H9 (cell line): ENCODE measurements at regions not wholly inside any gene's neighbourhood (a gene's known extent, or its start where the extent isn't known, plus 50 kb on each side); places are given as distances from the start of the nearest gene placed in this dataset.

Experiments used
- DNase-seq: peaks from one replicate; pipeline ENCODE4 v3.0.0-alpha.2; 2017
- H2AFZ ChIP-seq: one replicate; pipeline ENCODE4 v1.6.1; 2013; ENCODE audit warnings: mild to moderate bottlenecking, low read length, control low read depth, moderate library complexity
- H2AK5ac ChIP-seq: 2 replicates; pipeline ENCODE4 v1.6.1; 2013; ENCODE audit warnings: low read length, control low read depth, mixed read lengths; ENCODE audit not compliant: insufficient read length
- H2BK120ac ChIP-seq: one replicate; pipeline ENCODE4 v1.6.1; 2013; ENCODE audit warnings: low read depth, mild to moderate bottlenecking, low read length, control low read depth, inconsistent platforms; ENCODE audit not compliant: poor library complexity, severe bottlenecking
- H2BK12ac ChIP-seq: 2 replicates; pipeline ENCODE4 v1.6.1; 2013; ENCODE audit warnings: low read length, control low read depth, mixed read lengths, low read depth; ENCODE audit not compliant: insufficient read length
- H2BK15ac ChIP-seq: 2 replicates; pipeline ENCODE4 v1.6.1; 2013; ENCODE audit warnings: low read depth, low read length, control low read depth
- H2BK20ac ChIP-seq: one replicate; pipeline ENCODE4 v1.6.1; 2013; ENCODE audit warnings: low read depth, mild to moderate bottlenecking, low read length, control low read depth, inconsistent platforms; ENCODE audit not compliant: poor library complexity, severe bottlenecking
- H2BK5ac ChIP-seq: 2 replicates; pipeline ENCODE4 v1.6.1; 2013; ENCODE audit warnings: low read length, control low read depth, mixed read lengths; ENCODE audit not compliant: insufficient read length
- H3K14ac ChIP-seq: 2 replicates; pipeline ENCODE4 v1.6.1; 2013; ENCODE audit warnings: low read length, control low read depth; ENCODE audit not compliant: insufficient read depth
- H3K18ac ChIP-seq: 2 replicates; pipeline ENCODE4 v1.6.1; 2013; ENCODE audit warnings: low read depth, mild to moderate bottlenecking, mixed read lengths, low read length, control low read depth; ENCODE audit not compliant: insufficient read length
- H3K23ac ChIP-seq: 2 replicates; pipeline ENCODE4 v1.6.1; 2013; ENCODE audit warnings: low read length, control low read depth, mixed read lengths, low read depth; ENCODE audit not compliant: insufficient read length
- H3K23me2 ChIP-seq: 2 replicates; pipeline ENCODE4 v1.6.1; 2013; ENCODE audit warnings: low read depth, mild to moderate bottlenecking, mixed read lengths, low read length, control low read depth; ENCODE audit not compliant: insufficient read length, poor library complexity, severe bottlenecking
- H3K27ac ChIP-seq: 2 replicates; pipeline ENCODE4 v1.5.1; 2013; ENCODE audit warnings: low read length, control low read depth, mixed read lengths, low read depth; ENCODE audit not compliant: insufficient read length
- H3K27me3 ChIP-seq: 2 replicates; pipeline ENCODE4 v1.6.1; 2013; ENCODE audit warnings: low read length, control low read depth, inconsistent platforms; ENCODE audit not compliant: insufficient read depth
- H3K4ac ChIP-seq: 2 replicates; pipeline ENCODE4 v1.6.1; 2013; ENCODE audit warnings: low read depth, mild to moderate bottlenecking, control low read depth, inconsistent platforms, low read length, moderate library complexity
- H3K4me1 ChIP-seq: 2 replicates; pipeline ENCODE4 v1.6.1; 2013; ENCODE audit warnings: low read length, control low read depth, inconsistent platforms; ENCODE audit not compliant: insufficient read depth
- H3K4me2 ChIP-seq: 2 replicates; pipeline ENCODE4 v1.6.1; 2013; ENCODE audit warnings: low read length, control low read depth, mixed read lengths; ENCODE audit not compliant: insufficient read length, insufficient read depth
- H3K56ac ChIP-seq: 2 replicates; pipeline ENCODE4 v1.6.1; 2013; ENCODE audit warnings: low read depth, mild to moderate bottlenecking, mixed read lengths, low read length, control low read depth; ENCODE audit not compliant: insufficient read length
- H3K79me1 ChIP-seq: 2 replicates; pipeline ENCODE4 v1.6.1; 2013; ENCODE audit warnings: low read depth, mild to moderate bottlenecking, moderate library complexity, low read length, control low read depth, inconsistent platforms; ENCODE audit not compliant: insufficient read depth, poor library complexity, severe bottlenecking
- H3K79me2 ChIP-seq: 2 replicates; pipeline ENCODE4 v1.6.1; 2013; ENCODE audit warnings: low read length, control low read depth, inconsistent platforms; ENCODE audit not compliant: insufficient read depth
- H3K9ac ChIP-seq: 2 replicates; pipeline ENCODE4 v1.6.1; 2013; ENCODE audit warnings: low read length, control low read depth, mixed read lengths; ENCODE audit not compliant: insufficient read length; ENCODE audit errors: extremely low read depth
- H3K9me3 ChIP-seq: one replicate; pipeline ENCODE4 v1.6.1; 2013; ENCODE audit warnings: low read depth, low read length, inconsistent platforms; ENCODE audit not compliant: control insufficient read depth
- H3T11ph ChIP-seq: one replicate; pipeline ENCODE4 v1.6.1; 2013; ENCODE audit warnings: mild to moderate bottlenecking, low read length, control low read depth, inconsistent platforms
- H4K20me1 ChIP-seq: one replicate; pipeline ENCODE4 v1.6.1; 2013; ENCODE audit not compliant: control insufficient read depth, insufficient read length, insufficient read depth
- H4K5ac ChIP-seq: 2 replicates; pipeline ENCODE4 v1.6.1; 2013; ENCODE audit warnings: low read depth, mild to moderate bottlenecking, mixed read lengths, low read length, control low read depth; ENCODE audit not compliant: insufficient read length
- H4K8ac ChIP-seq: replicated peaks from 2 replicates; pipeline ENCODE4 v1.6.1; 2013; ENCODE audit warnings: low read length, control low read depth, mixed read lengths, low read depth; ENCODE audit not compliant: insufficient read length
- H4K91ac ChIP-seq: 2 replicates; pipeline ENCODE4 v1.6.1; 2013; ENCODE audit warnings: low read depth, mild to moderate bottlenecking, moderate library complexity, mixed read lengths, low read length, control low read depth; ENCODE audit not compliant: insufficient read length
- H3K27ac Mint-ChIP-seq, 3 experiments: 2 replicates in 2 of 3; 3 replicates in 1 of 3; pipeline ENCODE4 v1.8.0; 2020 to 2021; ENCODE audit warnings: mixed read lengths in 3 of 3, mild to moderate bottlenecking in 1 of 3, moderate library complexity in 1 of 3
- H3K27me3 Mint-ChIP-seq: 2 replicates; pipeline ENCODE4 v1.8.0; 2021; ENCODE audit warnings: low read depth, mild to moderate bottlenecking, moderate library complexity, mixed read lengths
- H3K36me3 Mint-ChIP-seq, 3 experiments: 2 replicates in 2 of 3; 3 replicates in 1 of 3; pipeline ENCODE4 v1.8.0; 2020 to 2021; ENCODE audit warnings: low read depth in 3 of 3, mixed read lengths in 3 of 3; ENCODE audit not compliant: insufficient read depth in 1 of 3
- H3K4me1 Mint-ChIP-seq, 2 experiments: 2 replicates each; pipeline ENCODE4 v1.8.0; 2020; ENCODE audit warnings: mixed read lengths in 2 of 2
- H3K4me3 Mint-ChIP-seq, 2 experiments: 2 replicates in 1 of 2; 3 replicates in 1 of 2; pipeline ENCODE4 v1.8.0; 2020 to 2021; ENCODE audit warnings: mild to moderate bottlenecking in 2 of 2, mixed read lengths in 2 of 2, moderate library complexity in 1 of 2
- H3K9me3 Mint-ChIP-seq, 2 experiments: 2 replicates in 1 of 2; 3 replicates in 1 of 2; pipeline ENCODE4 v1.8.0; 2020; ENCODE audit warnings: mild to moderate bottlenecking in 2 of 2, mixed read lengths in 2 of 2, moderate library complexity in 1 of 2
- CTCF ChIP-seq: fragments of 200-600 bp; sonication (generic); conservative IDR thresholded peaks from 3 replicates; pipeline ENCODE4 v1.8.0; 2021; ENCODE audit warnings: antibody characterized with exemption, mild to moderate bottlenecking
- WGBS: extraction: QIAGEN DNeasy Blood & Tissue Kit; methylation state at CpG from one replicate; pipeline ENCODE4 v1.1.7; 2013; ENCODE audit warnings: missing lambda C conversion rate, low lambda C conversion rate, mixed read lengths; ENCODE audit not compliant: insufficient read length; ENCODE audit errors: extremely low coverage; 5-methylcytosine and 5-hydroxymethylcytosine counted together

DNA sequence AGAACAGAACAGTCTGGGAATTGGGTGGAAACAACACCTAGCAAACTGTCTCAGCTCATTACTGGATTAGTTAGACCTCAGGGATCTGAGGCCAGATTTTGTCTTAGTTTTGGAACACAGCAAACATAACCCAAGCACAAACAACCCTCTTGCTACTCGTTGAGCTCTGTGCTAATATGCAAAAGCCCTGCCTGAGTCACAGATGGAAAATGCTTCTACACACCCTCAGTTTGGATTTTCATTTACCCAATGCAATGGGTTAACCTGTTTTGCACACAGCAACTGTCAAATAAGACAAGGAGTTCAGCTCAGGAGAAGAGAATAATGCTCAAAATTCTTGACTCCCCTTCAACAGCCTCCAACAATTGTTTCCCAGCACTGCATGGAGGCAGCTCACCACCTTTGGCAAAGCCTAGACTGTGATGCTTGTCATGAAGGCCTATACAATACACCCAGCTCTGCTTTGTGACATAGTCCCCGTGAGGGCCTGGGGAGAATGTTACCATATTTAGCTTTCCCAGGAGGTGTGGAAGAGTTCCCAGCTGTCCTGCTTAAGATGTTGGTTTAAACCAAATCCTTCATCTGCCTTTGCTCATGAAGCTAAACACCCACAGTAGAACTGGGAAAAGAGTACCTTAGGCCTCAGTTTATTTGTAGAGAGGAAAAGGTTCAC lies 68.9 kb upstream of the MNS1 start:
- no peaks in the 10 kb centered on the region; the same call in 1 of the 2 replicates for H3K27me3 Mint-ChIP-seq
- Histone ChIP-seq H4K5ac (no peak overlapping the region), H3K27ac (no peak overlapping the region)

More for the DNA sequence above, 68.9 kb upstream of the MNS1 start:
- no peak overlapping the region for H3K18ac ChIP-seq
- H4K20me1 ChIP-seq: no peaks in the 10 kb centered on the region
- H3K23ac ChIP-seq: no peak overlapping the region
- H3K4me2 ChIP-seq: no peak overlapping the region
- H3K9me3 ChIP-seq: no peaks in the 10 kb centered on the region
- H2BK120ac ChIP-seq: no peak overlapping the region
- no peaks in the 10 kb centered on the region for H3K4me1 ChIP-seq
- no peaks in the 10 kb centered on the region for H3K79me1 ChIP-seq
- no peaks in the 10 kb centered on the region for H3K4me1 Mint-ChIP-seq
- H2BK20ac ChIP-seq: no peak overlapping the region
- H2BK5ac ChIP-seq: no peak overlapping the region
- no peaks in the 10 kb centered on the region for H3K27me3 ChIP-seq
- WGBS: no CpG with 5 or more reads among the region's 2 CpGs
- no peaks in the 10 kb centered on the region for H3K23me2 ChIP-seq
- no peaks in the 10 kb centered on the region for H3K36me3 Mint-ChIP-seq
- H3K9ac ChIP-seq: no peak overlapping the region
- no peaks in the 10 kb centered on the region; a peak in 1 of 5 replicates for H3K9me3 Mint-ChIP-seq
- no peak overlapping the region for H3K4me3 Mint-ChIP-seq
- no peak overlapping the region for H2BK15ac ChIP-seq
- H2AK5ac ChIP-seq: no peak overlapping the region
- H3K4ac ChIP-seq: no peak overlapping the region
- no peak overlapping the region for H3K27ac Mint-ChIP-seq
- no peak for DNase-seq
- no peak overlapping the region for H4K8ac ChIP-seq
- no peak for TF ChIP-seq CTCF
- no peak overlapping the region for H3K56ac ChIP-seq
- H3K14ac ChIP-seq: no peak overlapping the region
- H2BK12ac ChIP-seq: no peak overlapping the region
- H2AFZ ChIP-seq: no peak overlapping the region
- no peaks in the 10 kb centered on the region for H3K79me2 ChIP-seq
- H3T11ph ChIP-seq: no peak overlapping the region
- H4K91ac ChIP-seq: no peak overlapping the region
